Lower leg skin (tissue), 4 donors: ENCODE measurements at regions not wholly inside any gene's neighbourhood (a gene's known extent, or its start where the extent isn't known, plus 50 kb on each side); places are given as distances from the start of the nearest gene placed in this dataset.

ENCODE experiments used
- DNase-seq, 2 donors: peaks; one replicate each; pipeline ENCODE4 v3.0.0-alpha.2; 2019; ENCODE audit warnings: low spot score in 2 of 2
- H3K4me3 ChIP-seq: fragments of 200-600 bp; sonication (generic); 2 replicates; pipeline ENCODE4 v1.5.1; 2017; ENCODE audit warnings: mild to moderate bottlenecking, low read depth; ENCODE audit not compliant: poor library complexity, severe bottlenecking
- POLR2A ChIP-seq, 2 donors: fragments of 450-650 bp; IDR thresholded peaks; one replicate each; pipeline ENCODE4 v1.6.1; 2016 to 2017; ENCODE audit warnings: antibody characterized with exemption in 2 of 2, mild to moderate bottlenecking in 1 of 2, moderate library complexity in 1 of 2
- WGBS, 2 donors: methylation state at CpG; one replicate each; pipeline ENCODE4 v1.1.5; 2018; 5-methylcytosine and 5-hydroxymethylcytosine counted together
- intact Hi-C: fragments of 100-400 bp; cut with DNase I; formaldehyde crosslinking; loops from one replicate; pipeline ENCODE4 v1.15.0; 2023; ENCODE audit warnings: low total_unique reads
- TF ChIP-seq, protein P1 (sequence below), 3 donors: fragments of 450-650 bp; IDR thresholded peaks; one replicate each; pipeline ENCODE4 v1.5.1; 2016; ENCODE audit warnings: antibody characterized with exemption in 3 of 3, mild to moderate bottlenecking in 3 of 3, moderate library complexity in 2 of 3

- intact Hi-C loops, result no loop called here
- TF ChIP-seq, protein P1, sequence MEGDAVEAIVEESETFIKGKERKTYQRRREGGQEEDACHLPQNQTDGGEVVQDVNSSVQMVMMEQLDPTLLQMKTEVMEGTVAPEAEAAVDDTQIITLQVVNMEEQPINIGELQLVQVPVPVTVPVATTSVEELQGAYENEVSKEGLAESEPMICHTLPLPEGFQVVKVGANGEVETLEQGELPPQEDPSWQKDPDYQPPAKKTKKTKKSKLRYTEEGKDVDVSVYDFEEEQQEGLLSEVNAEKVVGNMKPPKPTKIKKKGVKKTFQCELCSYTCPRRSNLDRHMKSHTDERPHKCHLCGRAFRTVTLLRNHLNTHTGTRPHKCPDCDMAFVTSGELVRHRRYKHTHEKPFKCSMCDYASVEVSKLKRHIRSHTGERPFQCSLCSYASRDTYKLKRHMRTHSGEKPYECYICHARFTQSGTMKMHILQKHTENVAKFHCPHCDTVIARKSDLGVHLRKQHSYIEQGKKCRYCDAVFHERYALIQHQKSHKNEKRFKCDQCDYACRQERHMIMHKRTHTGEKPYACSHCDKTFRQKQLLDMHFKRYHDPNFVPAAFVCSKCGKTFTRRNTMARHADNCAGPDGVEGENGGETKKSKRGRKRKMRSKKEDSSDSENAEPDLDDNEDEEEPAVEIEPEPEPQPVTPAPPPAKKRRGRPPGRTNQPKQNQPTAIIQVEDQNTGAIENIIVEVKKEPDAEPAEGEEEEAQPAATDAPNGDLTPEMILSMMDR (IDR thresholded peaks at IDR 0.05), result no peak
- no peak for TF ChIP-seq POLR2A (IDR thresholded peaks at IDR 0.05)
- no peak overlapping the region for H3K4me3 ChIP-seq
- no peak for DNase-seq
- WGBS, 2 donors, result 95 to 97% methylated on average over 10 of the region's 10 CpGs
Observed at GRCh38 chr4:4663028-4663427, 121.2 kb upstream of the STX18 start.

DNA sequence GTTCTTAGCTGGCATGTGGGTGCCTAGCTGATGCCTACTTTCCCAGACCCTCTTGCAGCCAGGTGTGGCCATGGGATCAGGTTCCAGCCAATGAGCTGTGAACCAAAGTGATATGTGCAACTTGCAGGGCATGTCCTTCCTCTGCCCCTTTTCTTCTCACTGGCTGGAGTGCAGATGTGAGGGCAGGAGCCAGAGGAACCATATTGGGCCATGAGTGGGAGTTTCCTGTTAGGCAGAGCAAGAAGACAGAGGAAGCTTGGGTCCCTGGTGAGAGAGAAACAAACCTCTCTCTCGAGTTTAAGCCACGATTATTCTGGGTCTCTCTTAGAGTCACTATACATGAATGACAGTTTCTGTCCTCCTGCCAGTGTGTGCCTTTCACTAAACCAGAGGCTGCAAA is 120.4 kb upstream of the STX18 start:
- no peak for DNase-seq

DNA sequence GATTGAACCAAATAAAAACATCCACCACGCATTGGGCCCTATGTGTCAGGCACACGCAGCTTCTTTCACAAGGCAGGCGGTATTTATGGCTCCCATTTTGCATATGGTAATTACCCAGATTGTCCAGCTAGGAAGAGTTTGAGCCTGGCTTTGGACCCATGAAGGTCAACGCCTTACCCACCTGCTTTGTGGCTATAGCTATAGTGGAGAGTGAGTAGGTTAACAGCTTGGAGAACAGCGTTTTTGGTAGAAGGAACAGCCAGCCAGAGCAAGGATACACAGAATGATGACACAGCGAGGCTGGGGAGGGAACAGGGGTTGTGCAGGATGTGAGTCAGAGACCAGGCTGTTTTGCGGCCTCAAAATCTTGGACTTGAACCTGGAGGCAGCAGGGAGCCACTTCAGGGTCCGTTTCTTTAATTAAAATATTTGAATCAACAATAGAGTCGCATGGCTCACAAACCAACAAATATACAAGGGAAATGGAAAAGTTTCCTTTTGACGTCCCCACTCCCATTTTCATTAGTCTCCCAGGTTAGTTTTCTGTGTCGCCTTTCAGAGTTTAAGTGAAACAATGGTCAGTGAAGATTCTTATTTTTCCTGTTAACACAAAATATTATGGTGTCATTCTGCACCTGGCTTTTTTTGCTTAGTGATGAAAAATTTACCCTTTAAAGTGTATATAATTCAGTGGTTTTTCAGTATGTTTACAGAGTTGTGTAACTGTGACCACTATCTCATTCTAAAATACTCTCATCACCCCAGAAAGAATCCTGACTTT is 118.2 kb upstream of the STX18 start:
- intact Hi-C loops, result no loop called here
- no peak overlapping the region for H3K4me3 ChIP-seq
- DNase-seq, result no peak
- WGBS, 2 donors, result 85 to 87% methylated on average over 11 of the region's 11 CpGs
- TF ChIP-seq, protein P1 (IDR thresholded peaks at IDR 0.05), result no peak
- TF ChIP-seq POLR2A (IDR thresholded peaks at IDR 0.05), result no peak

More for the DNA sequence above, 120.4 kb upstream of the STX18 start:
- 89 to 98% methylated on average over 2 of the region's 2 CpGs for WGBS, 2 donors
- no peak overlapping the region for H3K4me3 ChIP-seq
- TF ChIP-seq POLR2A (IDR thresholded peaks at IDR 0.05), result no peak
- TF ChIP-seq, protein P1 (IDR thresholded peaks at IDR 0.05), result no peak
- intact Hi-C loops, result no loop called here

DNA sequence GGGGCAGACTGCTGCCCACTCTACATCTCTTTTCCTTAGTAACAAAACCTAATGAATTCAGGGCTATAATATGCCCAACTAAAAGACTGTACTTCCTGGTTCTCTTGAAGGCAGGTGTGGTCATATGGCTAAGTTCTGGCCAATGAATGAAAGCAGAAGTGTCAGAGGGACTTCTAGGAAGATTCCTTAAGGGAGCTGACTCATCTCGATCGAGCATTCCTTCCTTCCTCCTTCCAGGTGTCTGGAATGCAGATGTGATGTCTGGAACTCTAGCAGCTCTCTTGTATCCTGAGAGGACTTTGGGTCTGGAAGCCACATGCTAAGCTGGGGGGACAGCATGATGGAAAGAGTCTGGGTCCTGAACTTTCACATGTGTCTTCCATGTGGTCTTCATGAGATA is 116.2 kb upstream of the STX18 start:
- intact Hi-C loops, result no loop called here
- WGBS, 2 donors, result 76 to 88% methylated on average over 2 of the region's 2 CpGs
- H3K4me3 ChIP-seq, result no peak overlapping the region
- no peak for DNase-seq
- TF ChIP-seq POLR2A (IDR thresholded peaks at IDR 0.05), result no peak

DNA sequence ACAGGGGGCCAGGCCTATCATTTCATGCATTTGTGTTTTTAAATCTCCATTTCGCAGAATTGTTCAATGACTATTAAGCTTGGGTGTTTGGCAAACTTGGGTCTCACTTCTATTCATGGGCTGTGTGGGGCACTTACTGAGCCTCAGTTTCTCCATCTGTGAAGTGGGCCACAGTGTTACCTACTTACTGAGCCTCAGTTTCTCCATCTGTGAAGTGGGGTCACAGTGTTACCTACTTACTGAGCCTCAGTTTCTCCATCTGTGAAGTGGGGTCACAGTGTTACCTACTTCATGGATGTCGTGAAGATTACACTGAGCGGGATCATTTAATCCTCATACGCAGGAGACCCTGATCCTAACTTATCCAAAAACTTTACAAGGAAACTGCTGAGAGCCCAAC is 115.1 kb upstream of the STX18 start:
- intact Hi-C loops, result no loop called here
- DNase-seq, result no peak
- TF ChIP-seq, protein P1 (IDR thresholded peaks at IDR 0.05), result no peak
- no peak for TF ChIP-seq POLR2A (IDR thresholded peaks at IDR 0.05)
- WGBS, 2 donors, result 93 to 100% methylated on average over 4 of the region's 4 CpGs
- H3K4me3 ChIP-seq, result no peak overlapping the region

DNA sequence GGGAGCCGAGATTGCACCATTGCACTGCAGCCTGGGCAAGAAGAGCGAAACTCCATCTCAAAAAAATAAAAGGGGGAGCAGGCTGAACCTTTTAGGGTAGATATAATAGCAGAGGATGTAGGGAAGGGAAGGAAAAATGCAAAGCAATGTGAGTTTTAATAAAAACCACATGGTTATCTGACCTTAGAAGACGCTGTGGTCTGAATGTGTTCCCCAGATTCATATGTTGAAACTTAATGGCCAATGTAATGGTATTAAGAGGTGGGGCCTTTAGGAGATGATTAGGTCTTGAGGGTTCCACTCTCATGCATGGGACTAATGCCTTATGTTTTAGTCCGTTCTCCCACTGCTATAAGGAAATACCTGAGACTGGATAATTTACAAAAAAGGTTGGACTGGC is 114.1 kb upstream of the STX18 start:
- no peak overlapping the region for H3K4me3 ChIP-seq
- 87 to 88% methylated on average over 4 of the region's 4 CpGs for WGBS, 2 donors
- intact Hi-C loops, result no loop called here
- no peak for TF ChIP-seq POLR2A (IDR thresholded peaks at IDR 0.05)
- TF ChIP-seq, protein P1 (IDR thresholded peaks at IDR 0.05), result no peak
- no peak for DNase-seq
